Endothelial cell (in vitro differentiated cells): ENCODE measurements at regions not wholly inside any gene's neighbourhood (a gene's known extent, or its start where the extent isn't known, plus 50 kb on each side); places are given as distances from the start of the nearest gene placed in this dataset.

ENCODE experiments used
- DNase-seq: peaks from one replicate; pipeline ENCODE4 v3.0.0; 2021; ENCODE audit warnings: low spot score
- H3K27ac Mint-ChIP-seq: one replicate; pipeline ENCODE4 v1.8.0; 2021; ENCODE audit warnings: mixed read lengths, inconsistent platforms; ENCODE audit not compliant: unreplicated experiment
- H3K27me3 Mint-ChIP-seq: one replicate; pipeline ENCODE4 v1.8.0; 2021; ENCODE audit warnings: mild to moderate bottlenecking, moderate library complexity, mixed read lengths, inconsistent platforms; ENCODE audit not compliant: unreplicated experiment
- H3K36me3 Mint-ChIP-seq: one replicate; pipeline ENCODE4 v1.8.0; 2021; ENCODE audit warnings: mild to moderate bottlenecking, low read depth, mixed read lengths, inconsistent platforms; ENCODE audit not compliant: unreplicated experiment
- H3K4me1 Mint-ChIP-seq: one replicate; pipeline ENCODE4 v1.8.0; 2021; ENCODE audit warnings: mild to moderate bottlenecking, mixed read lengths, inconsistent platforms; ENCODE audit not compliant: unreplicated experiment
- H3K4me3 Mint-ChIP-seq: one replicate; pipeline ENCODE4 v1.8.0; 2021; ENCODE audit warnings: mild to moderate bottlenecking, mixed read lengths, inconsistent platforms; ENCODE audit not compliant: unreplicated experiment
- H3K9me3 Mint-ChIP-seq: one replicate; pipeline ENCODE4 v1.8.0; 2021; ENCODE audit warnings: mixed read lengths, inconsistent platforms; ENCODE audit not compliant: unreplicated experiment
- CTCF ChIP-seq: fragments of 200-600 bp; sonication (generic); IDR thresholded peaks from one replicate; pipeline ENCODE4 v1.5.0; 2021; ENCODE audit warnings: antibody characterized with exemption; ENCODE audit not compliant: unreplicated experiment

DNA sequence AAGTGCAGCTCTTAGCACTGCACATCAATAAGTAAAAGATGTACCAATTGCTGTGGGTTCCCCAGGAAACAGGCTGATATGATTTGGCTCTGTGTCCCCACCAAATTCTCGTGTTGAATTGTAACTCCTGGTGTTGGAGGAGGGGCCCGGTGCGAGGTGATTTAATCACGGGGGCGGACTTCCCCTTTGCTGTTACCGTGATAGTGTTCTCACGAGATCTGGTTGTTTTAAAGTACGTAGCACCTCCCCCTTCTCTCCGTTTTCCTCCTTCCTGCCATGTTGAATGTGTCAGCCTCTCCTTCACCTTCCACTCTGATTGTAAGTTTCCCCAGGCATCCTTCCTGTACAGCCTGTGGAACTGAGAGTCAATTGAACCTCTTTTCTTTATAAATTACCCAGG, 93.2 kb upstream of the ACTBL2 start:
- Mint-ChIP-seq H3K27me3 (no peaks in the 10 kb centered on the region), H3K9me3 (no peaks in the 10 kb centered on the region), H3K36me3 (no peaks in the 10 kb centered on the region), H3K4me3 (no peak overlapping the region), H3K27ac (no peak overlapping the region), H3K4me1 (no peaks in the 10 kb centered on the region)
- no peak for TF ChIP-seq CTCF
- DNase-seq, result no peak

DNA sequence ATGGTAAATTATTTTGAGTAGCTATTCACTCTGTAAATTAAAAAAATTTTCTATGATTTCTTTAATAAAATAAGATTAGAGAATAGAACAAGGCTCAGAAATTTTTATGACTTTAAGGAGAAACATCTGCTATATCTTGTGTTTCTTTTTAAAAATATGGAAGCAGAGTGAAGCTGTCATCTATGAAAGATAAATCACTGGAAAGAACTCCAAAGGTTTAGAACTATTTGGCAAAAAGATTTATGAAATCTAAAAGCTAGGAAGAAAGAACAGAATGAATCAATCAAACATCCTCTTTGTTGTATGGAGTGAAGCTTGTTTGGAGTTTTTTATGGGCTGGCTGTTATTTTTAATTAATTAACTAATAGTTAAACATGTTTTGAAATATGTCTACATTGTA, 89.8 kb upstream of the ACTBL2 start:
- no peak for TF ChIP-seq CTCF
- Mint-ChIP-seq H3K4me1 (no peaks in the 10 kb centered on the region), H3K36me3 (no peaks in the 10 kb centered on the region)

GRCh38 chr5:57569601-57570000, 87.0 kb upstream of the ACTBL2 start:
- no peaks in the 10 kb centered on the region for H3K36me3 Mint-ChIP-seq

More for the DNA sequence above, 89.8 kb upstream of the ACTBL2 start:
- Mint-ChIP-seq H3K27ac (no peak overlapping the region), H3K4me3 (no peak overlapping the region), H3K27me3 (no peaks in the 10 kb centered on the region), H3K9me3 (no peaks in the 10 kb centered on the region)
- DNase-seq, result no peak

DNA sequence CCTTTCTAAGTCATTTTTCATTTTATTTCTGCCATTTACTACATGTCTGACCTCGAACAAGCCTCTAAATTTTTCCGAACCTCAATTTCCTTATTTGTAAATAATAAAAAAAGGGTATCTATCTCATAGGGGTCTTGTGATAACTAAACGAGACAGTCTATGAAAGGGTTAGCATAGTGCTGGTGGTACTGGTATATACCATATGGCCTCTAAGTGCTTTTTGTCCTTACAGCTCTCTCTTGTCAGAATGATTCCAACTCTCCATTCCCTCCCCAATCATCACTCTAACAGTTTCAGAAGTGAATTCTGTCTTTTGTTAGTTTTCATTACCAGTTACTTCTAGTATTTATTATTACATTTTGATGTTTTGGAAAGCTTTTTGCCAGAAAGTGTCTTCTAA, 85.5 kb upstream of the ACTBL2 start:
- TF ChIP-seq CTCF, result no peak
- H3K4me3 Mint-ChIP-seq, result no peak overlapping the region
- no peak overlapping the region for H3K27ac Mint-ChIP-seq
- H3K36me3 Mint-ChIP-seq, result no peaks in the 10 kb centered on the region
- no peaks in the 10 kb centered on the region for H3K27me3 Mint-ChIP-seq
- H3K4me1 Mint-ChIP-seq, result no peaks in the 10 kb centered on the region
- no peak for DNase-seq
- H3K9me3 Mint-ChIP-seq, result no peaks in the 10 kb centered on the region

More at GRCh38 chr5:57569601-57570000, 87.0 kb upstream of the ACTBL2 start:
- no peaks in the 10 kb centered on the region for H3K27me3 Mint-ChIP-seq
- no peaks in the 10 kb centered on the region for H3K9me3 Mint-ChIP-seq
- no peak for TF ChIP-seq CTCF
- no peaks in the 10 kb centered on the region for H3K4me1 Mint-ChIP-seq
- H3K27ac Mint-ChIP-seq, result no peak overlapping the region
- no peak overlapping the region for H3K4me3 Mint-ChIP-seq
- no peak for DNase-seq

DNA sequence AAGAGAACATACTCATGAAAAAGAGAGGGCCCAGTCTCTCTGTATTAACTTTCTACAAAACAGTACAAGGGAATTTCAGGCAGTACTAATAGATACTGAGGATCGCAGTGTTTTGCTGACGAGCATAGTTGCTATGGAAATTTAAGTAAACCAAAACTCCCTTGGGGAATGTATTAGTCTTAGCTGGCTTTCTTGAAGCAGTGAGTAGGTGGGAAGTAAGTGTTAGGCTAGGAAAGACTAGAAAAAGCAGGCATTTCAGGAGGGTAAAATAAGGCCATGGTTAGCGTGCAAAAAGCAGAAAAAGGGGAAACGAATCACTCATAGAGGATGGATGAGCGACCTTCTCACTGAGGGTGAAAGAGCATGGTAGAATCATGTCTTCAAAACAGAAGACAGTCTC, 84.3 kb upstream of the ACTBL2 start:
- H3K9me3 Mint-ChIP-seq, result no peaks in the 10 kb centered on the region
- H3K27ac Mint-ChIP-seq, result no peak overlapping the region
- no peak for TF ChIP-seq CTCF
- no peaks in the 10 kb centered on the region for H3K27me3 Mint-ChIP-seq
- DNase-seq, result no peak
- H3K36me3 Mint-ChIP-seq, result no peaks in the 10 kb centered on the region
- no peaks in the 10 kb centered on the region for H3K4me1 Mint-ChIP-seq
- no peak overlapping the region for H3K4me3 Mint-ChIP-seq
